ENCODE measurements at regions not wholly inside any gene's neighbourhood (a gene's known extent, or its start where the extent isn't known, plus 50 kb on each side); places are given as distances from the start of the nearest gene placed in this dataset.

- TF ChIP-seq CTCF (IDR thresholded peaks at IDR 0.05) = no peak
- no peak for TF ChIP-seq POLR2A (IDR thresholded peaks at IDR 0.05)
Observed at GRCh38 chr2:14831458-14831857, 198.9 kb downstream of the LRATD1 start.
